NCI-H2107 treated with DMSO at 0.1 percent for 48 hours (cell line): ENCODE measurements at regions not wholly inside any gene's neighbourhood (a gene's known extent, or its start where the extent isn't known, plus 50 kb on each side); places are given as distances from the start of the nearest gene placed in this dataset.
"Not testable (repeated sequence)": the region's sequence is repeated elsewhere in the genome, so short reads cannot be mapped to it uniquely, and the experiment has no call there.

Experiments used
- DNase-seq: peaks from one replicate; lab custom pipeline; 2025; ENCODE audit not compliant: unreplicated experiment; lab: John Stamatoyannopoulos, UW

GRCh38 chr14:39558525-39558924 is 126.3 kb upstream of the FBXO33 start:
- DNase-seq: no peak

GRCh38 chr14:39555749-39556148 is 123.5 kb upstream of the FBXO33 start:
- no peak for DNase-seq

GRCh38 chr14:39554576-39554975 is 122.3 kb upstream of the FBXO33 start:
- no peak for DNase-seq

GRCh38 chr14:39548358-39548757 is 116.1 kb upstream of the FBXO33 start:
- no peak for DNase-seq

GRCh38 chr14:39547845-39548244 is 115.6 kb upstream of the FBXO33 start:
- no peak for DNase-seq

GRCh38 chr14:39505812-39506211 is 73.6 kb upstream of the FBXO33 start:
- no peak for DNase-seq

GRCh38 chr14:39500253-39500652 is 68.0 kb upstream of the FBXO33 start:
- no peak for DNase-seq

- DNase-seq: no peak
Measured at GRCh38 chr14:39499514-39499913, 67.3 kb upstream of the FBXO33 start.

- DNase-seq: not testable (repeated sequence)
Measured at GRCh38 chr14:39497677-39498076, 65.4 kb upstream of the FBXO33 start.

GRCh38 chr14:39492267-39492666 is 60.0 kb upstream of the FBXO33 start:
- no peak for DNase-seq

- peak; percentile 43 for DNase-seq
Measured at GRCh38 chr14:39491134-39491571, 58.9 kb upstream of the FBXO33 start.

GRCh38 chr14:39488600-39488999 is 56.4 kb upstream of the FBXO33 start:
- DNase-seq: no peak

- DNase-seq: no peak
Measured at GRCh38 chr14:39483682-39484081, 51.4 kb upstream of the FBXO33 start.
